Activated CD4-positive, CD25-positive, alpha-beta regulatory T cell treated with anti-CD3 and anti-CD28 coated beads, Interleukin-2, amount 50 U/mL, for 24 hours (primary cell): ENCODE measurements at regions not wholly inside any gene's neighbourhood (a gene's known extent, or its start where the extent isn't known, plus 50 kb on each side); places are given as distances from the start of the nearest gene placed in this dataset.

ENCODE experiments used
- ATAC-seq, 2 donors: fragments of 150-1000 bp; cut with Tn5 transposase; one replicate each; pipeline ENCODE4 v1.10.0; 2021; ENCODE audit warnings: mild to moderate bottlenecking in 1 of 2, moderate library complexity in 1 of 2

DNA sequence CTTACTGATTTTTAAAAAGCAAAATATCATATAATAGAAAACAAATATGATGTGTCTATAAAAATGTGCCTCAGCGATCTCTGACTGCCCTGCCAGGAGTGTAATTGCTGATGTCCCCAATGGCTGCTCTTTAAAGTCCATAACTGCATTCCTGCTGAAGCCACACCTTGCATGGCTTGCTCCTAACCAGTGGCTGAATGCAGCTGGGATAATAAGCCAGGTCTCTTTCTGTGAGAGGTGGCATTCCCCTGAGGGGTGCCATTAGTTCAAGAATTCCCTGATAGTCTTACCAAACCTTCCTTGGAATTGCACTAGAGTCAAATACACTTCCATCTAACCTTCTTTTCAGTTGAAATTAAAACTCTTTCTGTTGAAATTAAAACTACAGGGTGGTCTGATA lies 125.8 kb upstream of the ZNF804A start:
- no peak for ATAC-seq

DNA sequence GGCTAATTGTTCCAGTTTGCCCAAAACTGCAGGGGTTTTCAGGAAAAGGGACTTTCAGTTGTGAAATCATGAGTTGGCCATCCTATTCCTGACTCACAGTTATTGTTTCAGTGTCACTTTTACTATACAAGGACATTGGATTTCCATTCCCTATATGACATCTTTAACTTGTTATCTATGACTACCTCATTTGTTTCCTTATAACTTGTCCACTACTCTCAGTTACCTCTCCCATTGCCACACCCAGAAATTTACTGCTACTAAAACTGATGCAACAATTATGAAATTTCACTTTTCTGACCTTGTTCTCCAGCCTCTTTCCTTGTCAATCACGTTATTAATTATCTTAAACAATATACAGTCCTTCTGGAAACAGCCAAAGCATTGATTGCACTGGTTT lies 116.5 kb upstream of the ZNF804A start:
- ATAC-seq = no peak

DNA sequence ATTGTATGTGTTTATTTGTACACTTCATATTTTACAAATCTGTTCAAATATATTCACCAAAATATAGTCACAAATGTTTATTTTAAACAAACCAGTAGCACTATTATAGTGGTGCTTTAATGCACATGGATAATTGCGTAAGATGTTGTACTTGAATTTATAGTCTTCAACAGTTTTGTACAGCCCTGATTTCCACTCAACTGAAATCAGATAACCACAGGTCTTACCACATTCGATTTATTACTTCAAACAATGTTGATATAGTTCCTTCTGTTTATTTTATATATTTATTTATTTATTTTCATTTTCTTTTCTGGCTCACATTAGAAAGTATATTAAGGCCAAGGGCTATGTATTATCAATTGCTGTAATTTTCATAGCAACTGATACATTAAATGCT lies 99.4 kb upstream of the ZNF804A start:
- ATAC-seq = no peak

DNA sequence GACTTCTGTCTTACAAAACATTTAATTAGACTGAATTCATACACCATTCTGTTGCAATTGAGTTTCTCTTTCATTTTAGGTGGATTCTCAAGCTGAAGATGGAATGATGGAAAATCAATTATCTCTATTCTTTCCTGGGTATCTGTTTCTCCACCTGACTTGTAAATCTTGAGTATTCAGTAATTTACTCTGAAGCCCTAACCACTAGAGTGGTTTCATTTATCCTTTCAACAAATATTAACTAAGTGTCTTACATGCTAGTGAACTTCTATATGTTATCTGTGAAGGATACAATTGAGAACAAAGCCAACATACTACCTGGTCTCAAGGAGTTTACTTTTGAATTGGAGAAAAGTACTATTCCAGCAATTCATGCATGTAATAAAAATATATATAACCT lies 94.1 kb upstream of the ZNF804A start:
- no peak for ATAC-seq

DNA sequence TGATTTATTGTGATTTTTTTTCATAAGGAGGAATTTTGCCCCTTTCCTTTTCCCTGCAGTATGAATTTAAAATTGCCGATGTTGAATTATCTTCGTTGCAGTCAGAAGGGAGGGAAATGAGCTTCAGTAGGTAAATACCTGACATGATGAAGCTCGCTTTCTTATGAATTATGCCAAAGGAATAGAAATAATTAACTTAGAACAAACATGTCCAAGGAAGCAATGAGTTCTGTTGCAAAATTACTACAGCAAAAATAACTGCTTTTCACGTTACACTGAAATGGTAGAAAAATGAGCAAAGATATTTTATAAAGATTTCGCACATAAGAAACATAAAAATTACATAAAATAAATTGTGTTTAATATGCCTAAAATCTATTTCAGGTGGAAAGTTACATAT lies 91.1 kb upstream of the ZNF804A start:
- no peak for ATAC-seq

DNA sequence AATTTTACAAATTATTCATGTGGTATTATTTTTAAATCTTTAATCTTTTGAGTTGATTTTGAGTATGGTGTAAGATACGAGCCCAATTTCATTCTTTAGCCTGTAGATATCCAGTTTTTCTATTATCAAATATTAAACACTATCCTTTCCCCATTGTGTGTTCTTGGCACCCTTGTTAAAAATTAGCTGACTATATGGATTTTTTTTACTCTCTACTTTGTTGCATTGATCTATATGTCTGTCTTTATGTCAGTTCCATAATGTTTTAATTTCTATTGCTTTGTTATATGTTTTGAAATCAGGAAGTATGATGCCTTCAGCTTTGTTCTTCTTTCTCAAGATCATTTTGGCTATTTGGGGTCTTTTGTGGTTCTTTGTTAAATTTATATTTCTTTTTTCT lies 80.9 kb upstream of the ZNF804A start:
- no peak for ATAC-seq

DNA sequence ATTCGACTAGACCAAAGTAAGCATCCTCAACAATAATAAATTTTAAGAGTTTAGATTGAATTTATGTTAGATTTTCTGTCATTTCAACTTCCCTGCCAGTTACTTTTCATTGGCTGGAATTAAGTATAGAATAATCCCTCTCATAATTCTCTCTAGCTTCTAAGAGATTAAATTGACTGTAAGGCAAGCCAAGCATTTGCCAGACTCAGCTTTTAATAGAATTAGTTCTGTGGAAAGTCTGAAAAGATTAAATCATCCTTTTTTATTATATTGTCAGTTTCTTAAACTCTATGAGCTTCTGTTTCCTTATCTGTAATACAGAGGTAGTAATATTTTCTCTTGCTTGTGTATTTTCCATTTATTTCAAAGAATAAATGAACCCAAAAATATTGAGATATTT lies 77.9 kb upstream of the ZNF804A start:
- ATAC-seq = no peak

GRCh38 chr2:184523732-184524131 lies 74.6 kb upstream of the ZNF804A start:
- no peak for ATAC-seq

GRCh38 chr2:184524551-184525382 lies 73.6 kb upstream of the ZNF804A start:
- no peak for ATAC-seq

GRCh38 chr2:184527058-184527457 lies 71.3 kb upstream of the ZNF804A start:
- ATAC-seq = no peak

GRCh38 chr2:184528119-184528518 lies 70.2 kb upstream of the ZNF804A start:
- ATAC-seq = no peak

DNA sequence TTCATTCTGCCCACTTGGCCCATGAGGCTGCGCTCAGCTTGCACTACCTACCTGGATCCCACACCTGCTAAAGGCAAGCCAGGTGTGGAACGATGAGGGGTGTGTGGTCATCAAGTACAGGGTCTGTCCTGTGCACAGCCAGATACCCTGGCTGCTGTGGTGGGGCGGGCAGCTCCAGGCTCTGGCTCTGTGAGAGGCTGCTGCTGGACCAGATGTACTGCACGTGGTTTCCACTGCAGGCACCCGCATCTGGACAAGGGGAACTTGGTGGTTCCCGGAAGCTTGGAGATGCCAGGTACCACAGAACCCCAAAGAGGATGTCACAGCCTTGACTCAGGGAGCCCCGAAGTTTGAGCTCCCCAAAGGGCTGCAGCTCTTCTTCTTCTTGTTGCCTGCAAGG lies 68.1 kb upstream of the ZNF804A start:
- ATAC-seq = no peak

- ATAC-seq = no peak
Observed at GRCh38 chr2:184530959-184531358, 67.4 kb upstream of the ZNF804A start.

GRCh38 chr2:184532551-184532950 lies 65.8 kb upstream of the ZNF804A start:
- ATAC-seq = no peak

DNA sequence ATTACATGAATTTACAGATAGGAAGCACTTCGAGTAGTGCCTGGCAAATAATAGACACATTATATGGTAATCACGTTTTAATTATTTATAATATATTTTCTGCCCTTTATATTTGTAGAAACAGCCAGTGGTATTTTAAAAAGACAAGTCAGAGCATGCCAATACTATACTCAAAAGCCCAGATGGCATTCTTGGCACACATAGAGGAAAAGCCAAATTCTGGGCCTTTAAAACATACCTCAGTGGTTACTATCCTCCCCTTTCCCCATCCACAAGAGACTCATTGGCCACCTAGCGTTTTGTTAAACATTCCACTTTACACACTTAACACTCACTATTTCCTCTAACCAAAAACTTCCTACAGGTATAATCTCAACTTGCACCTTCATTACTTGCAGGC lies 63.3 kb upstream of the ZNF804A start:
- ATAC-seq = no peak

DNA sequence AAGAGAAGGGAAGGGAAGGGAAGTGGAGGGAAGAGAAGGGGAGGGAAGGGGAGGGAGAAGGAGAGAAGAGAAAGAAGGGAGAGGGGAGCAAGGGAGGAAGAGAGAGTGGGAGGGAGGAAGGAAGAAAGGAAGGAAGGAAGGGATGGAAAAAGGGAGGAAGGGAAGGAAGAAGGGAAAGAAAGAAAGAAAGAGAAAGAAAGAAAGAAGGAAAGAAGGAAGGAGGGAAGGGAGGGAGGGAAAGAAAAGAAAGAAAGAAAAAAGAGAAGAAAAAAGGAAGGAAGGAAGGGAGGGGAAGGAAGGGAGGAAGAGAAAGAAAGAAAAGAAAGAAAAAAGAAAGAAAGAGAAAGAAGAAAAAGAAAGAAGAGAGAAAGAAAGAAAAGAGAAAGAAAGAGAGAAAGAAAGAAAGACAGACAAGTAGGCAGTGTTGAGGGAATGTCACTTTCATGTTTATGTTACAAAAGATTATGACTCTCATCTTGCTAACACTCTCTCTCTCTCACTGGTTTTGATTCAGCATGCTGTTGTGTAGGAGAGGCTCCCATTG lies 58.0 kb upstream of the ZNF804A start:
- no peak for ATAC-seq

DNA sequence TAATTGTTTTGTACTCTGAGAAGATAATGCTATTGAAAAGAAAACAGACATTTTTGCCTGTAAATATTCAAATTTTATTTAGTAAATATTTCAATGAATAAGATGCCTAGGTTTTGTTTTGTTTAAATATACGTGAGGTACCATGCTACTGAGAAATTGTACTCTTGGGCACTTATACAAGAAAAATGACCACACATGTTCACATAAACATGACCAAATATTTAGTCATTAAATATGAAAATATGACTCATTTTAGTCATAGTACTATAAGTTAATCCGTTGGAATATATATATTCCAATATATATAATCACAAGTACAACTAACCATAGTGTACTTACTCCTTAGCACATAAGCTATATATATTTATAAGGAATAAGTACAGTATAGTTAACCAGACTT lies 56.7 kb upstream of the ZNF804A start:
- ATAC-seq = no peak

GRCh38 chr2:184543832-184544231 lies 54.5 kb upstream of the ZNF804A start:
- no peak for ATAC-seq
